ENCODE measurements at regions not wholly inside any gene's neighbourhood (a gene's known extent, or its start where the extent isn't known, plus 50 kb on each side); places are given as distances from the start of the nearest gene placed in this dataset.
"Not testable (repeated sequence)": the region's sequence is repeated elsewhere in the genome, so short reads cannot be mapped to it uniquely, and the experiment has no call there.

- no peaks in the 10 kb centered on the region for H3K9me3 Mint-ChIP-seq
- intact Hi-C loops (cut with DNase I, micrococcal nuclease), result no loop called here
- ChIA-PET CTCF (no interaction called here), POLR2A (no interaction called here)
- no peak for ATAC-seq (ENCODE audit: poor library complexity)
- DNase-seq, result no peak
- H3K27ac Mint-ChIP-seq, result peak overlapping the region; percentile 9
- TF ChIP-seq, protein P1, sequence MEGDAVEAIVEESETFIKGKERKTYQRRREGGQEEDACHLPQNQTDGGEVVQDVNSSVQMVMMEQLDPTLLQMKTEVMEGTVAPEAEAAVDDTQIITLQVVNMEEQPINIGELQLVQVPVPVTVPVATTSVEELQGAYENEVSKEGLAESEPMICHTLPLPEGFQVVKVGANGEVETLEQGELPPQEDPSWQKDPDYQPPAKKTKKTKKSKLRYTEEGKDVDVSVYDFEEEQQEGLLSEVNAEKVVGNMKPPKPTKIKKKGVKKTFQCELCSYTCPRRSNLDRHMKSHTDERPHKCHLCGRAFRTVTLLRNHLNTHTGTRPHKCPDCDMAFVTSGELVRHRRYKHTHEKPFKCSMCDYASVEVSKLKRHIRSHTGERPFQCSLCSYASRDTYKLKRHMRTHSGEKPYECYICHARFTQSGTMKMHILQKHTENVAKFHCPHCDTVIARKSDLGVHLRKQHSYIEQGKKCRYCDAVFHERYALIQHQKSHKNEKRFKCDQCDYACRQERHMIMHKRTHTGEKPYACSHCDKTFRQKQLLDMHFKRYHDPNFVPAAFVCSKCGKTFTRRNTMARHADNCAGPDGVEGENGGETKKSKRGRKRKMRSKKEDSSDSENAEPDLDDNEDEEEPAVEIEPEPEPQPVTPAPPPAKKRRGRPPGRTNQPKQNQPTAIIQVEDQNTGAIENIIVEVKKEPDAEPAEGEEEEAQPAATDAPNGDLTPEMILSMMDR (IDR thresholded peaks at IDR 0.05), result no peak
- no peaks in the 10 kb centered on the region for H3K36me3 Mint-ChIP-seq (ENCODE audit: low read depth)
- H3K4me3 ChIP-seq (ENCODE audit: low read length), result no peak overlapping the region
- H3K27me3 Mint-ChIP-seq, result no peaks in the 10 kb centered on the region
- H3K4me3 Mint-ChIP-seq, result no peak overlapping the region
- no peaks in the 10 kb centered on the region for H3K27me3 ChIP-seq (ENCODE audit: control insufficient read depth in 1 of 2, insufficient read depth in 2 of 2, low read length in 2 of 2)
- peaks cover 20% of the 10 kb centered on the region for H3K4me1 ChIP-seq (ENCODE audit: insufficient read depth, low read length)
- H3K36me3 ChIP-seq (ENCODE audit: insufficient read depth, low read length), result no peaks in the 10 kb centered on the region
- H3K4me1 Mint-ChIP-seq (ENCODE audit: low read depth), result peaks cover 53% of the 10 kb centered on the region
- no peak overlapping the region for H3K27ac ChIP-seq (ENCODE audit: low read depth in 1 of 2, low read length in 2 of 2)
- H3K9me3 ChIP-seq (ENCODE audit: control insufficient read depth in 1 of 2, insufficient read depth in 1 of 2, low read length in 2 of 2), result peaks cover 0 to 17% of the 10 kb centered on the region in 2 experiments
These were observed 65.9 kb upstream of the AMN1 start for GRCh38 chr12:31794745-31795144.

DNA sequence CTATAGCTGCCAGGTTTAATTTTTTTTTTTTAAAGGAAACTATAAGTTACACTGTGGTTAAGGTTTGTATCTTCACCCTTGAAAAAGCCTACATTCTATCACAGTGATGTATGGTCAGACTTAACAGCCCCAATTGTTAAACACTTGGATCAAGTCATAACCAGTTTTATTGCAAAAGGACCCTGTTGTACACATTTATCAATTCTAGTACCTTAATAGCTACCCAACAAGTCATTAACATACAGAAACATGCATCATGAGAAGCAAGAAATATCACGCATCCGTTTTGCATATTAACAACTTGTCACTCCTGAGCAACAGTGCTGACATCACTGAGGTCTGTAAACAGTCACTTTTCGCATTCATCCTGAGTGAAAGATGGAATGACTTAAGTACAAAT is 62.4 kb upstream of the AMN1 start:
- DNase-seq, result peak in 1 of 14 experiments; percentile 36
- H3K36me3 ChIP-seq (ENCODE audit: insufficient read depth, low read length); H3K27me3 ChIP-seq (ENCODE audit: control insufficient read depth in 1 of 2, insufficient read depth in 2 of 2, low read length in 2 of 2); CTCF ChIA-PET; H3K4me3 Mint-ChIP-seq; H3K4me1 ChIP-seq (ENCODE audit: insufficient read depth, low read length); intact Hi-C loops (cut with DNase I, micrococcal nuclease); H3K27ac ChIP-seq (ENCODE audit: low read depth in 1 of 2, low read length in 2 of 2); H3K36me3 Mint-ChIP-seq (ENCODE audit: low read depth); H3K4me3 ChIP-seq (ENCODE audit: low read length); H3K9me3 Mint-ChIP-seq; H3K27me3 Mint-ChIP-seq; H3K9me3 ChIP-seq (ENCODE audit: control insufficient read depth in 1 of 2, insufficient read depth in 1 of 2, low read length in 2 of 2); ATAC-seq (ENCODE audit: poor library complexity): not testable (repeated sequence)
- POLR2A ChIA-PET, result interaction anchor here (1.1 to 1.5 kb wide), 2 partner anchors 169 to 170 kb away, joined by 3 to 4 read pairs; no protein-coding TSS in a partner anchor
- H3K4me1 Mint-ChIP-seq (ENCODE audit: low read depth), result peaks cover 36% of the 10 kb centered on the region
- peak overlapping the region; percentile 61 for H3K27ac Mint-ChIP-seq

DNA sequence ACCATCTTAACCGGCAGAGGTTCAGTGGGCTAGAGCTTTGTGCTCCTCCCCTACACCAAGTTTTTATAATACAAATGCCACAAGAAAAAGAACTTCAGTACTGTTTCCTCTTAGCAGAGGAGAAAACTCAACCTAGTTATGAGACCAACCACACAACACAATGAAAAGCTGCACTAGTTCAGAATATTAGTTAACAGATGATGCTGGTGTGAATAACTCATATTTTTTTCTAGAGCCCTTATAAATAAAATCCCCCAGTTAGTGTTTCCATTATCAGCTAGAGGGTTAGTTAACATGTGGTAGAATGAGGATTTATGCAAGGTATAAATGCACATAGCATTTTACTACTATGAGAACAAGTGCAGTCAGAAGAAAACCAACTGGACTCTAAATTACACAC is 61.9 kb upstream of the AMN1 start:
- Histone ChIP-seq H3K36me3 (ENCODE audit: insufficient read depth, low read length) (no peaks in the 10 kb centered on the region), H3K27me3 (ENCODE audit: control insufficient read depth in 1 of 2, insufficient read depth in 2 of 2, low read length in 2 of 2) (no peaks in the 10 kb centered on the region), H3K9me3 (ENCODE audit: control insufficient read depth in 1 of 2, insufficient read depth in 1 of 2, low read length in 2 of 2) (peaks cover 0 to 9% of the 10 kb centered on the region in 2 experiments), H3K4me3 (ENCODE audit: low read length) (no peak overlapping the region), H3K4me1 (ENCODE audit: insufficient read depth, low read length) (peaks cover 9% of the 10 kb centered on the region), H3K27ac (ENCODE audit: low read depth in 1 of 2, low read length in 2 of 2) (no peak overlapping the region)
- intact Hi-C loops (cut with DNase I, micrococcal nuclease), result no loop called here
- ATAC-seq (ENCODE audit: poor library complexity), result no peak
- ChIA-PET CTCF (no interaction called here), POLR2A (interaction anchor here (1.1 to 1.5 kb wide), 3 partner anchors 62 to 171 kb away, joined by 3 to 4 read pairs (median 4); partner anchors contain the start of gene AMN1)
- peak overlapping the region; percentile 20 for H3K4me3 Mint-ChIP-seq
- peaks cover 35% of the 10 kb centered on the region for H3K4me1 Mint-ChIP-seq (ENCODE audit: low read depth)
- H3K27ac Mint-ChIP-seq, result peak overlapping the region; percentile 61
- H3K27me3 Mint-ChIP-seq, result no peaks in the 10 kb centered on the region
- H3K36me3 Mint-ChIP-seq (ENCODE audit: low read depth), result no peaks in the 10 kb centered on the region
- TF ChIP-seq, protein P1 (IDR thresholded peaks at IDR 0.05), result no peak
- H3K9me3 Mint-ChIP-seq, result no peaks in the 10 kb centered on the region
- no peak for DNase-seq

DNA sequence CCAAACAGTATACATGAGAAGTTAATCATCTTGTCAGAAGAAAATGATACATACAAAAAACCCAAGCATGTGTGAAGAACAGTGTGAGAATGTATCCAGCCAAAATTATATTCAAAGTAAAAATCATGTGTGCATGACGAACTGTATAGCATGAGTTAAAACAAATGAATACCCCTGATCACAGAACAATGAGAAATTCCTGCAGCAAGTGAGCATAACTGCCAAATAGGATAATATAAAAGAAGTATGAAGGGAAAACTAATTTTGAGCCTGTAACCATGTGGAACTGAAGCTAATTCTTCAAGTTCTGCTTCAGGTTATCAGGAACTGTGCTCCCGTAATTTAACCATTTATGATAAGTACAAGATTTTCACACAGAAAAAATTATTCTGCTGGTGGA is 56.5 kb upstream of the AMN1 start:
- peaks cover 5% of the 10 kb centered on the region for H3K4me1 ChIP-seq (ENCODE audit: insufficient read depth, low read length)
- H3K27ac ChIP-seq (ENCODE audit: low read depth in 1 of 2, low read length in 2 of 2), result no peak overlapping the region
- ATAC-seq (ENCODE audit: poor library complexity), result no peak
- ChIA-PET POLR2A (interaction anchor here (0.6 kb wide), 2 partner anchors 19 to 190 kb away, joined by 3 read pairs; no protein-coding TSS in a partner anchor), CTCF (no interaction called here)
- no peaks in the 10 kb centered on the region for H3K27me3 ChIP-seq (ENCODE audit: control insufficient read depth in 1 of 2, insufficient read depth in 2 of 2, low read length in 2 of 2)
- H3K9me3 ChIP-seq (ENCODE audit: control insufficient read depth in 1 of 2, insufficient read depth in 1 of 2, low read length in 2 of 2), result no peaks in the 10 kb centered on the region
- no peak overlapping the region for H3K4me3 ChIP-seq (ENCODE audit: low read length)
- no peaks in the 10 kb centered on the region for H3K36me3 Mint-ChIP-seq (ENCODE audit: low read depth)
- H3K27ac Mint-ChIP-seq, result no peak overlapping the region
- intact Hi-C loops (cut with DNase I, micrococcal nuclease), result no loop called here
- no peaks in the 10 kb centered on the region for H3K27me3 Mint-ChIP-seq
- H3K9me3 Mint-ChIP-seq, result peaks cover 4% of the 10 kb centered on the region
- H3K4me1 Mint-ChIP-seq (ENCODE audit: low read depth), result peaks cover 25% of the 10 kb centered on the region
- H3K36me3 ChIP-seq (ENCODE audit: insufficient read depth, low read length), result no peaks in the 10 kb centered on the region
- no peak overlapping the region for H3K4me3 Mint-ChIP-seq
- TF ChIP-seq, protein P1 (IDR thresholded peaks at IDR 0.05), result no peak
- no peak for DNase-seq

All from CD4-positive, alpha-beta T cell (primary cell).